RWPE2 (cell line): ENCODE measurements at regions not wholly inside any gene's neighbourhood (a gene's known extent, or its start where the extent isn't known, plus 50 kb on each side); places are given as distances from the start of the nearest gene placed in this dataset.

Experiments
- ATAC-seq: fragments of 200-7000 bp; cut with Tn5 transposase; 3 replicates; pipeline ENCODE4 v1.9.1; 2021; ENCODE audit warnings: low read depth
- DNase-seq: peaks from one replicate; pipeline ENCODE4 v3.0.0-alpha.2; 2020; ENCODE audit warnings: low spot score
- H3K27ac ChIP-seq: fragments of 450-650 bp; 2 replicates; pipeline ENCODE4 v1.5.1; 2017; ENCODE audit warnings: mild to moderate bottlenecking; ENCODE audit not compliant: poor library complexity, severe bottlenecking
- H3K27me3 ChIP-seq: fragments of 250-450 bp; sonication (Bioruptor Pico); 2 replicates; pipeline ENCODE4 v1.5.1; 2021; ENCODE audit warnings: mild to moderate bottlenecking, moderate library complexity; ENCODE audit not compliant: insufficient read depth, poor library complexity, severe bottlenecking
- H3K36me3 ChIP-seq: fragments of 250-450 bp; sonication (Bioruptor Pico); 2 replicates; pipeline ENCODE4 v1.5.1; 2020; ENCODE audit warnings: low read depth, mild to moderate bottlenecking, moderate library complexity
- H3K4me1 ChIP-seq: fragments of 250-450 bp; sonication (Bioruptor Pico); 2 replicates; pipeline ENCODE4 v1.5.1; 2021; ENCODE audit warnings: mild to moderate bottlenecking, moderate library complexity; ENCODE audit not compliant: insufficient read depth, poor library complexity, severe bottlenecking
- H3K4me3 ChIP-seq: fragments of 250-450 bp; sonication (Bioruptor Pico); 2 replicates; pipeline ENCODE4 v1.5.1; 2021; ENCODE audit warnings: mild to moderate bottlenecking, moderate library complexity; ENCODE audit not compliant: severe bottlenecking
- H3K9me3 ChIP-seq: fragments of 250-450 bp; sonication (Bioruptor Pico); 2 replicates; pipeline ENCODE4 v1.5.1; 2021; ENCODE audit warnings: mild to moderate bottlenecking, moderate library complexity; ENCODE audit not compliant: severe bottlenecking
- TF ChIP-seq, protein P1 (sequence below): fragments of 450-650 bp; IDR thresholded peaks from one replicate; pipeline ENCODE4 v1.5.1; 2017; ENCODE audit warnings: mild to moderate bottlenecking, moderate library complexity; ENCODE audit not compliant: poor library complexity, severe bottlenecking

GRCh38 chr2:49291619-49292018, 137.3 kb upstream of the FSHR start:
- DNase-seq (no peak), ATAC-seq (no peak)
- H3K36me3 ChIP-seq = no peaks in the 10 kb centered on the region
- no peak overlapping the region for H3K4me3 ChIP-seq
- no peak overlapping the region for H3K27ac ChIP-seq
- H3K27me3 ChIP-seq = no peaks in the 10 kb centered on the region
- TF ChIP-seq, protein P1, sequence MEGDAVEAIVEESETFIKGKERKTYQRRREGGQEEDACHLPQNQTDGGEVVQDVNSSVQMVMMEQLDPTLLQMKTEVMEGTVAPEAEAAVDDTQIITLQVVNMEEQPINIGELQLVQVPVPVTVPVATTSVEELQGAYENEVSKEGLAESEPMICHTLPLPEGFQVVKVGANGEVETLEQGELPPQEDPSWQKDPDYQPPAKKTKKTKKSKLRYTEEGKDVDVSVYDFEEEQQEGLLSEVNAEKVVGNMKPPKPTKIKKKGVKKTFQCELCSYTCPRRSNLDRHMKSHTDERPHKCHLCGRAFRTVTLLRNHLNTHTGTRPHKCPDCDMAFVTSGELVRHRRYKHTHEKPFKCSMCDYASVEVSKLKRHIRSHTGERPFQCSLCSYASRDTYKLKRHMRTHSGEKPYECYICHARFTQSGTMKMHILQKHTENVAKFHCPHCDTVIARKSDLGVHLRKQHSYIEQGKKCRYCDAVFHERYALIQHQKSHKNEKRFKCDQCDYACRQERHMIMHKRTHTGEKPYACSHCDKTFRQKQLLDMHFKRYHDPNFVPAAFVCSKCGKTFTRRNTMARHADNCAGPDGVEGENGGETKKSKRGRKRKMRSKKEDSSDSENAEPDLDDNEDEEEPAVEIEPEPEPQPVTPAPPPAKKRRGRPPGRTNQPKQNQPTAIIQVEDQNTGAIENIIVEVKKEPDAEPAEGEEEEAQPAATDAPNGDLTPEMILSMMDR = no peak
- H3K4me1 ChIP-seq = no peaks in the 10 kb centered on the region
- H3K9me3 ChIP-seq = no peaks in the 10 kb centered on the region

GRCh38 chr2:49289711-49290110, 135.4 kb upstream of the FSHR start:
- DNase-seq (no peak), ATAC-seq (no peak)
- no peak overlapping the region for H3K27ac ChIP-seq
- TF ChIP-seq, protein P1 = no peak
- no peak overlapping the region for H3K4me3 ChIP-seq
- no peaks in the 10 kb centered on the region for H3K27me3 ChIP-seq
- H3K9me3 ChIP-seq = no peaks in the 10 kb centered on the region
- no peaks in the 10 kb centered on the region for H3K36me3 ChIP-seq
- H3K4me1 ChIP-seq = no peaks in the 10 kb centered on the region

- Histone ChIP-seq H3K4me1 (no peaks in the 10 kb centered on the region), H3K9me3 (no peaks in the 10 kb centered on the region), H3K27ac (no peak overlapping the region), H3K36me3 (no peaks in the 10 kb centered on the region), H3K27me3 (no peaks in the 10 kb centered on the region), H3K4me3 (no peak overlapping the region)
- no peak for ATAC-seq
- DNase-seq = no peak
- TF ChIP-seq, protein P1 = no peak
Measured at GRCh38 chr2:49288902-49289700, 134.8 kb upstream of the FSHR start.

DNA sequence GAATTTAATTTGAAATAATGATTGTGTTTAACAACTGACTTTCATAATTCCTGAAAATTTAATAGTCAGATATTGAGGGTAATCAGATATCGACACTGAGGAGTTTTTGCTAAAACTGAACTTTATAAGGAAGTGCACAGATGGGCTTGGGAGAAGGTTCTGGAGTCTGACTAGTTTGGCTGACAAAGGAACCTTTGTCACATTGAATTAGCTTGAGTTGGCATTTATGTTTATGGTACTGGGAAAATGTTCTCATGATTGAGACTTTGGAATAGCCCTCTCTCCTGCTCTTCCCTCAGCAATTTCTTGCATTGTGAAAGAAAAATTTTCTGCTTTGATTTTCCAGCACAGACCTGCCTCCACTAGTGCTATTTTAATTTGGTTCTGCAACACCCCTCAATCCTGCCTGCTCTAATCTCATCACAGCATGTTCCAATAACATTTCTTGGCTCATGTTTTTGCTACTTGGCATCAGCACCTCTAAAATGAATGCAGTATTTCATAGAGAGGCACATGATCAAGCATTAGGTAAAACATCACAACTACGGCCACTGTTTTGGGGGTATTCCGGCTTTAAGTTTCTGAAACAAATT, 133.9 kb upstream of the FSHR start:
- TF ChIP-seq, protein P1 = no peak
- DNase-seq (no peak), ATAC-seq (no peak)
- Histone ChIP-seq H3K27ac (no peak overlapping the region), H3K4me3 (no peak overlapping the region), H3K9me3 (no peaks in the 10 kb centered on the region), H3K36me3 (no peaks in the 10 kb centered on the region), H3K4me1 (no peaks in the 10 kb centered on the region), H3K27me3 (no peaks in the 10 kb centered on the region)

- no peak overlapping the region for H3K4me3 ChIP-seq
- DNase-seq = no peak
- H3K36me3 ChIP-seq = no peaks in the 10 kb centered on the region
- TF ChIP-seq, protein P1 = no peak
- ATAC-seq = no peak
- H3K4me1 ChIP-seq = no peaks in the 10 kb centered on the region
- H3K9me3 ChIP-seq = no peaks in the 10 kb centered on the region
- H3K27ac ChIP-seq = no peak overlapping the region
- no peaks in the 10 kb centered on the region for H3K27me3 ChIP-seq
Measured at GRCh38 chr2:49286726-49287125, 132.4 kb upstream of the FSHR start.
